Panc1 (cell line): ENCODE measurements at regions not wholly inside any gene's neighbourhood (a gene's known extent, or its start where the extent isn't known, plus 50 kb on each side); places are given as distances from the start of the nearest gene placed in this dataset.

Experiments used
- ATAC-seq: fragments of 200-7000 bp; cut with Tn5 transposase; 2 replicates; pipeline ENCODE4 v1.9.1; 2020; ENCODE audit warnings: mild to moderate bottlenecking, moderate library complexity
- BruUV-seq: library from RNA; stranded (reverse); fragments of 400-500 nt; replicated peaks from 2 replicates; lab custom pipeline; 2021; lab: Mats Ljungman, UMichigan
- CTCF ChIA-PET: fragments of 300-600 bp; sonication (Branson Sonifier 250); formaldehyde crosslinking; loops from one replicate; lab custom pipeline; 2022; ENCODE audit warnings: antibody characterized with exemption; lab: Charles Lee
- POLR2A ChIA-PET: fragments of 300-600 bp; sonication (Branson Sonifier 250); formaldehyde crosslinking; loops from one replicate; lab custom pipeline; 2022; ENCODE audit warnings: antibody characterized with exemption; lab: Charles Lee
- DNase-seq: peaks from one replicate; pipeline ENCODE4 v3.0.0-alpha.2; 2010; ENCODE audit warnings: low read depth, low spot score
- H3K27ac ChIP-seq: 2 replicates; pipeline ENCODE4 v1.5.1; 2011; ENCODE audit warnings: mild to moderate bottlenecking, low read length, inconsistent platforms
- H3K27me3 ChIP-seq: fragments of 200-500 bp; sonication (Bioruptor generic); 2 replicates; pipeline ENCODE4 v1.6.0; 2014; ENCODE audit warnings: low read length, inconsistent platforms; ENCODE audit not compliant: control insufficient read depth, insufficient read depth
- H3K36me3 ChIP-seq: fragments of 200-500 bp; sonication (Bioruptor generic); 2 replicates; pipeline ENCODE4 v1.5.1; 2014; ENCODE audit warnings: inconsistent platforms, mild to moderate bottlenecking, low read length, moderate library complexity; ENCODE audit not compliant: control insufficient read depth, insufficient read depth
- H3K4me1 ChIP-seq: 2 replicates; pipeline ENCODE4 v1.5.1; 2011; ENCODE audit warnings: inconsistent platforms, mild to moderate bottlenecking, low read length, moderate library complexity; ENCODE audit not compliant: control insufficient read depth, insufficient read depth
- H3K4me3 ChIP-seq, 2 experiments: 2 replicates each; pipeline ENCODE4 v1.5.1; 2011 to 2012; ENCODE audit warnings: low read depth in 2 of 2, low read length in 2 of 2, mild to moderate bottlenecking in 2 of 2, inconsistent platforms in 1 of 2, moderate library complexity in 1 of 2
- H3K9me3 ChIP-seq: fragments of 200-500 bp; sonication (Bioruptor generic); 2 replicates; pipeline ENCODE4 v1.5.1; 2014; ENCODE audit warnings: low read depth, mild to moderate bottlenecking, inconsistent platforms, low read length, moderate library complexity; ENCODE audit not compliant: control insufficient read depth, insufficient read depth
- POLR2AphosphoS5 ChIP-seq: IDR thresholded peaks from 2 replicates; pipeline ENCODE4 v1.6.1; 2012; ENCODE audit warnings: mild to moderate bottlenecking, low read depth, low read length, moderate library complexity
- SIN3A ChIP-seq: IDR thresholded peaks from 2 replicates; pipeline ENCODE4 v1.6.1; 2012; ENCODE audit warnings: low read depth, mild to moderate bottlenecking, low read length, moderate library complexity, borderline replicate concordance; ENCODE audit not compliant: insufficient read depth
- TCF7L2 ChIP-seq: IDR thresholded peaks from 2 replicates; pipeline ENCODE4 v1.6.1; 2011; ENCODE audit warnings: mild to moderate bottlenecking, low read depth, low read length, inconsistent platforms
- in situ Hi-C: cut with HindIII; loops from 2 replicates; pipeline ENCODE4 v1.10.0; 2016; ENCODE audit warnings: low sequenced_read_pairs, low pct_unique_long_range_greater_than_20kb
- intact Hi-C: fragments of 100-400 bp; cut with micrococcal nuclease; formaldehyde crosslinking; loops from one replicate; pipeline ENCODE4 v1.10.0; 2022; ENCODE audit not compliant: unreplicated experiment
- TF ChIP-seq, protein P1 (sequence below), 2 experiments: IDR thresholded peaks; 2 replicates each; pipeline ENCODE4 v1.6.1; 2011 to 2012; ENCODE audit warnings: low read depth in 2 of 2, control low read depth in 1 of 2, low read length in 1 of 2, mild to moderate bottlenecking in 1 of 2, moderate library complexity in 1 of 2; ENCODE audit not compliant: insufficient read depth in 1 of 2
- TF ChIP-seq, protein P2 (sequence below): fragments of 450-650 bp; IDR thresholded peaks from 2 replicates; pipeline ENCODE4 v1.5.1; 2017; ENCODE audit warnings: mild to moderate bottlenecking

DNA sequence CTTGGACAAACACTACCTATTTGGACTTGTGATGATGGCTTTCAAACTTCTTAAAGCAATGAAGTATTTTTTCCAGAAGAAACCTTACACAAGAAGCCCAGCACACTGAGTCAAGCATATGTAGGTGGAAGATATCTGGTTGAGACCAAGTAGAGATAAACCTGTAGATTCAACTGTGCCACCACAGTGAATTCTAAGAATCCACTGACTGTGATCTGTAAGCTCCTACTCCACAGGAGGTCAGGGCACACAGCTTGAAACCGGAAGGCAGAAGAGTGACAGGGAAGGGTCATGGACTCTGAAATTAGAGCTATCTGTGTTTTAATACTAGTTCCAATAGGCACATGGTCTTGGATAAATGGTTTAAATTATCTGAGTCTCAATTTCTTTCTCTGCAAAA is 404.5 kb downstream of the ETS1 start:
- no peaks in the 10 kb centered on the region for H3K36me3 ChIP-seq
- BruUV-seq: no TSS peak
- in situ Hi-C loops (no loop called here), intact Hi-C loops (no loop called here)
- ChIA-PET CTCF (no interaction called here), POLR2A (no interaction called here)
- H3K4me1 ChIP-seq: no peaks in the 10 kb centered on the region
- H3K4me3 ChIP-seq: no peak overlapping the region
- DNase-seq: no peak
- ATAC-seq: no peak
- no peaks in the 10 kb centered on the region for H3K27me3 ChIP-seq
- H3K9me3 ChIP-seq: no peaks in the 10 kb centered on the region; the same call in 1 of the 2 replicates
- no peak overlapping the region for H3K27ac ChIP-seq
- TF ChIP-seq, protein P1, sequence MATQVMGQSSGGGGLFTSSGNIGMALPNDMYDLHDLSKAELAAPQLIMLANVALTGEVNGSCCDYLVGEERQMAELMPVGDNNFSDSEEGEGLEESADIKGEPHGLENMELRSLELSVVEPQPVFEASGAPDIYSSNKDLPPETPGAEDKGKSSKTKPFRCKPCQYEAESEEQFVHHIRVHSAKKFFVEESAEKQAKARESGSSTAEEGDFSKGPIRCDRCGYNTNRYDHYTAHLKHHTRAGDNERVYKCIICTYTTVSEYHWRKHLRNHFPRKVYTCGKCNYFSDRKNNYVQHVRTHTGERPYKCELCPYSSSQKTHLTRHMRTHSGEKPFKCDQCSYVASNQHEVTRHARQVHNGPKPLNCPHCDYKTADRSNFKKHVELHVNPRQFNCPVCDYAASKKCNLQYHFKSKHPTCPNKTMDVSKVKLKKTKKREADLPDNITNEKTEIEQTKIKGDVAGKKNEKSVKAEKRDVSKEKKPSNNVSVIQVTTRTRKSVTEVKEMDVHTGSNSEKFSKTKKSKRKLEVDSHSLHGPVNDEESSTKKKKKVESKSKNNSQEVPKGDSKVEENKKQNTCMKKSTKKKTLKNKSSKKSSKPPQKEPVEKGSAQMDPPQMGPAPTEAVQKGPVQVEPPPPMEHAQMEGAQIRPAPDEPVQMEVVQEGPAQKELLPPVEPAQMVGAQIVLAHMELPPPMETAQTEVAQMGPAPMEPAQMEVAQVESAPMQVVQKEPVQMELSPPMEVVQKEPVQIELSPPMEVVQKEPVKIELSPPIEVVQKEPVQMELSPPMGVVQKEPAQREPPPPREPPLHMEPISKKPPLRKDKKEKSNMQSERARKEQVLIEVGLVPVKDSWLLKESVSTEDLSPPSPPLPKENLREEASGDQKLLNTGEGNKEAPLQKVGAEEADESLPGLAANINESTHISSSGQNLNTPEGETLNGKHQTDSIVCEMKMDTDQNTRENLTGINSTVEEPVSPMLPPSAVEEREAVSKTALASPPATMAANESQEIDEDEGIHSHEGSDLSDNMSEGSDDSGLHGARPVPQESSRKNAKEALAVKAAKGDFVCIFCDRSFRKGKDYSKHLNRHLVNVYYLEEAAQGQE (IDR thresholded peaks at IDR 0.05; ENCODE audit: insufficient read depth in 1 of 2, low read depth in 2 of 2, low read length in 1 of 2): no peak
- no peak for TF ChIP-seq TCF7L2
- TF ChIP-seq, protein P2, sequence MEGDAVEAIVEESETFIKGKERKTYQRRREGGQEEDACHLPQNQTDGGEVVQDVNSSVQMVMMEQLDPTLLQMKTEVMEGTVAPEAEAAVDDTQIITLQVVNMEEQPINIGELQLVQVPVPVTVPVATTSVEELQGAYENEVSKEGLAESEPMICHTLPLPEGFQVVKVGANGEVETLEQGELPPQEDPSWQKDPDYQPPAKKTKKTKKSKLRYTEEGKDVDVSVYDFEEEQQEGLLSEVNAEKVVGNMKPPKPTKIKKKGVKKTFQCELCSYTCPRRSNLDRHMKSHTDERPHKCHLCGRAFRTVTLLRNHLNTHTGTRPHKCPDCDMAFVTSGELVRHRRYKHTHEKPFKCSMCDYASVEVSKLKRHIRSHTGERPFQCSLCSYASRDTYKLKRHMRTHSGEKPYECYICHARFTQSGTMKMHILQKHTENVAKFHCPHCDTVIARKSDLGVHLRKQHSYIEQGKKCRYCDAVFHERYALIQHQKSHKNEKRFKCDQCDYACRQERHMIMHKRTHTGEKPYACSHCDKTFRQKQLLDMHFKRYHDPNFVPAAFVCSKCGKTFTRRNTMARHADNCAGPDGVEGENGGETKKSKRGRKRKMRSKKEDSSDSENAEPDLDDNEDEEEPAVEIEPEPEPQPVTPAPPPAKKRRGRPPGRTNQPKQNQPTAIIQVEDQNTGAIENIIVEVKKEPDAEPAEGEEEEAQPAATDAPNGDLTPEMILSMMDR: no peak
- TF ChIP-seq SIN3A: no peak
- no peak for TF ChIP-seq POLR2AphosphoS5

DNA sequence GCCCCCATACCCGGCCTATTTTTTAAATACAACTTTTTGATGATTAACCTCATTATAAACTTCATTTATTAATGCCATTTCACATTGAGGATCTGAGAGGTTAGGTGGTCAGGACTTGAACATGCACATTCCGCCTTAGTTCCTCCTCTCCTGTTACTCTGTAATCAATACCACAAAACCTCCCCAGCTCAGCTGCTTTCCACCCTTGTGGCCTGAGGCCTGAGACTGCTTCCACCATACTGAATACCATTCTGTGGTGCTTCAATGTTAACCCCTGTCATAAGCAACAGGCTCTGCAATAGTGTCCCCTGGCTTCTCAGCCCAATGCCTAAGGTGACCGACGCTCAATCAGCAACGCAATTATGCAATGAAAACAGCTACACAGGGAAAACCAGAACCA is 405.4 kb downstream of the ETS1 start:
- CTCF ChIA-PET: no interaction called here

More for the DNA sequence above, 405.4 kb downstream of the ETS1 start:
- H3K36me3 ChIP-seq: no peaks in the 10 kb centered on the region
- H3K27me3 ChIP-seq: no peaks in the 10 kb centered on the region
- TF ChIP-seq TCF7L2 (no peak), SIN3A (no peak), POLR2AphosphoS5 (no peak)
- TF ChIP-seq, protein P1 (IDR thresholded peaks at IDR 0.05; ENCODE audit: insufficient read depth in 1 of 2, low read depth in 2 of 2, low read length in 1 of 2): no peak
- TF ChIP-seq, protein P2: no peak
- DNase-seq (no peak), ATAC-seq (no peak)
- intact Hi-C loops: no loop called here
- in situ Hi-C loops: no loop called here
- no peaks in the 10 kb centered on the region; the same call in 1 of the 2 replicates for H3K9me3 ChIP-seq
- H3K4me3 ChIP-seq: no peak overlapping the region
- BruUV-seq: no TSS peak
- H3K27ac ChIP-seq: no peak overlapping the region
- H3K4me1 ChIP-seq: no peaks in the 10 kb centered on the region
- POLR2A ChIA-PET: no interaction called here
